Stimulated activated CD4-positive, alpha-beta T cell treated with anti-CD3 and anti-CD28 coated beads, Interleukin-2, amount 100 ng/mL, for 24 hours (primary cell): ENCODE measurements at regions not wholly inside any gene's neighbourhood (a gene's known extent, or its start where the extent isn't known, plus 50 kb on each side); places are given as distances from the start of the nearest gene placed in this dataset.

ENCODE experiments used
- DNase-seq, 2 donors: peaks; one replicate each; pipeline ENCODE4 v3.0.0-alpha.2; 2020

DNA sequence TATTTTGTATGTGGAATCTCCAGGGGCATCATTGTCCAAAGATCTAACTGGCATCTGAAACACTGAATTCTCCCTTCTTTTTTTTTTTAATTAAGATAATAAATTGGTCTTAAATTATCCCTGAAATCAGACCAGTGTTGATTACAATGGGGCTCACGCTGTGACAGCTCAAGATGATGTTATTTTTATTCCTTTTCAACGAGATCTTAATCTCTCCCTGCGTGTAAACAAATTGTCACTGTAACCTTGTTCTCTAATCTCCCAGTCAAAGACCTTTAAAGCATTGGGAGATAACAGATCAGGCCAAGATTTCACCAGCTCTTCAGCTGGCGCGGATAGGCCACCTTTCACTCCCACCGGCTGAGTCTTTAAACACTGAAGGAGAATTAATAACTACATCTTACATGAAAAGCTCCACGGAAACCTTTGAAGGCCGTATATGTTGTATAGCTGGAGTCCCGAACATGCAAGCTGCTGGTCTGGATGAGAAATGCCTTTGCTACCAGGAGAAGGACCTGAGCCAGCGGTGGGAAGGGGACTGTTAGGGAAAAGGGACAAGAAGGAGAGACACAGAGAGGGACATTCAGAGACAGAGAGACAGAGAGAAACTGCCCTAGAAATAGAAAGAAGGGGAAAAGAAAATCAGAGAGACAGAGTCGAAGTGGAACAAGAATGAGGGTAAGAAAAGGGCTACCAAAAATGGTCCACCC lies 418.8 kb upstream of the NR2F2 start:
- DNase-seq, result no peak

DNA sequence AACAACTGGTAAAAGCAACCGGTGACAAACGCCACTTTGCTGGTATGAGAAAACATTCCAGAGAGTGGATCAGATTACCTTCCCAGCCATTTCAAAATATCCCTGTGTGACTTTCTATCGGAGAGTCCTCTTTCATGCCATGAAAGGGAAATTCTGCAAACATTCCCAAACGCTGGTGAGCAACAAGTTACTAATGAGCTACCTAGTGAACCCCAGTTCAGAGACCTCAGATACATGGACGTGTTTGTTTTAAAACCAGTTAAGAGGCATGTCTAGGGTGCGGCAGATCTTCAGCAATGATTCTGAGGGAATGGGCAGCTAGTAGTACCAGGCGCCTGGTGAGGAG lies 418.2 kb upstream of the NR2F2 start:
- no peak for DNase-seq

DNA sequence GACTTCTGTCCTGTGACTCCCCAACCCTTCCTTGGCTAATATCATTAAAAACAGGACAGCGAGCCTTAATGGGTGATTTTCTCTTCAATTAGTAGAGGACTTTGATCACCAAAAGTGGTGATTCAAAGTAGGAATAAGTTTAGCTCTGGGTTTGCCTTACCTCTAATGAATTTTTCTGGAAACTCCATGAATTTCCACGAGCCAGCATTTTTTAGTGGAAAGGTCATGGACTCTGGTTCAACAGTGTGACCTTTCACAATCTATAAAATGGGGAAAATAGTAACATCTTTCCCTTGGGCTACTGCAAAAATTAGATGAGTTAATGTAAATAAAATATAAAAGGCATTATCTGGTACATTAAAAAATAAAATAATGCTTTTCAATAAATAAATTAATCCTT lies 417.8 kb upstream of the NR2F2 start:
- DNase-seq, result no peak

DNA sequence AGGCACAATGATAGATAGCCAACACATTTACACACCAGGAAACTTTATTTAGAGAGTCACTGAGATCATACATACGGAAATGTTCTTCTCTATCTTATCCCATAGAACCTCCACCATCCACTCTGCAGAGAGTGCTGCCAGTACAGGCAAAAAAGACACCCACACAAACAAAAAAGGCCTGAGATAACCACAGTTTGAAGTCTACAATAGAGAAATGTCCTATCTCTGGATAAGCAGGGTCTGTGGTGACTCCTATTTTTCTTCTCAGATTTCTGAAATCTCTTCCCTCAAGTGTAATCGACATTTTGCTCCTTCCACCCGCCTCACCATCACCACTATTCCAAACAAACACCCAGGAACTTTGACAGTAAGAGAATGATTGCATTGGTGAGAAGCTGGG lies 413.9 kb upstream of the NR2F2 start:
- DNase-seq, result no peak

DNA sequence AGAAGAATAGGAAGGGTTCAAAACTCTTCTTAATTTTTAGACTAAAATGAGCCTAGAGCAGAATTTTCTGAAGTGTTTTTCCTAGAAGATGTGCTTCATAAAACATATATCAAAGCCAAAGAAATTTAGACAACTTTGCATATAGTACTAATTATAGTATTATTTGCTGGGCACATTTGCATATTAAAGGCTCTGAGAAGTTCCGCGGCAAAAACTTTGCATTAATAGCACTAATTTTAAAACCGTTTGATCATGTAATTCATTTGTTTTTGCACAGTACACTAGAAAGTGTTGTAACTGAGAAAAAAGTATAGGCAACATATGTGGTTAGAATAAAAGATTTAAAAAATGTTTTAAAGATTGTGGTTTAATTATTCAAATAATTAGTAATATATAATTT lies 412.0 kb upstream of the NR2F2 start:
- DNase-seq, result no peak

DNA sequence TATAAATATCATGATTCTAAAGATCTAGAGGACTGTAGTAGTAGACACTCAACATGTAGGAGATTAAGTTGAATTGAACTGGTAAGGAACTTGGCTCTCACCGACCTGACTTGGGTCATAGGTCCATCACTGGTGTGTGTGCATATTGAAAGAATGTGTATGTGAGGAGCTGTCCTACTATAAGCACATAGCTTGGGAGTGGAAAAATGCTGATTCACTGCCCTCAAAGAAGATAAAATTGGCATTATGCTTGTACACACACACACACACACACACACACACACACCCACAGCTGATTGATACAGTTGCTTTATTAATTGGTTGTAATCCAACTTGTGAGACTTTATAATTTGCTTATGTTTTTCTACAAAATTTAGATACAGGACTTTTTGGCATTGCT lies 411.0 kb upstream of the NR2F2 start:
- DNase-seq, result no peak

DNA sequence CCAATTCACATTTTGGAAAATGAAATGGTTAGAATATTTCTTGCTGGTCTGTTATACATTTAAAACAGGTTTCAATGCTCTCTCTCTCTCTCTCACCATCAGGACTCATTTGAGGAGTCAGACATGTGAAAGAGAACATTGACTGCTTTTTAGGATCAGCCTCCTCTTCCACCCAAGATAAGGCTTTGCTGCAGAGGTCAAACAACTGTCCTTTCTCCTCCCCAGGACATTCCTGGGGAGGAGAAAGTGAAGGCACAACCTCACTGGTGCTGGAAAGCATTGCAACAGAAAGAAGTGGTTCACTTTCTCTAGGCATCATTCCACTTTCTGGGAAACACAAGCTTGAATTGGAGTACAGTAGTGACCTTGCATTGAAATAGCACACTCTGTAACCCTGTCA lies 409.1 kb upstream of the NR2F2 start:
- no peak for DNase-seq

DNA sequence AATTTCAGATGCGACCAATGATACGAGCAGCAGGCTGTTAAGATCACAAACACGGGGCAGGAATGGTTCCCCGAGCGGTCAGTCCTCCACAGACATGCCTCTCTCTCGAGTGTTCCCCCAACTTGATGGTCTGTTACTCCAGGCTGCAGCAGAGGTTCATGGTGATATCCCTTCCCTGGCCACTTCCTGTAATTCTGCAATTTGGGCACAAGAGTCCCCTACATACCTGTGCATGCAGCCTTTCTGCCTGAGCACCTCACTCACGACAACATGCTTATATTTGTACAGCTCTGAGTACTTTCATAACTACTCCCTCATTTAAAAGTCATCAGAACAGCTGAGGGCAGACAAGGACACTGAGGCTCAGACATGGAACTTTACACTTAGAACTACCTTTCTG lies 408.1 kb upstream of the NR2F2 start:
- no peak for DNase-seq

DNA sequence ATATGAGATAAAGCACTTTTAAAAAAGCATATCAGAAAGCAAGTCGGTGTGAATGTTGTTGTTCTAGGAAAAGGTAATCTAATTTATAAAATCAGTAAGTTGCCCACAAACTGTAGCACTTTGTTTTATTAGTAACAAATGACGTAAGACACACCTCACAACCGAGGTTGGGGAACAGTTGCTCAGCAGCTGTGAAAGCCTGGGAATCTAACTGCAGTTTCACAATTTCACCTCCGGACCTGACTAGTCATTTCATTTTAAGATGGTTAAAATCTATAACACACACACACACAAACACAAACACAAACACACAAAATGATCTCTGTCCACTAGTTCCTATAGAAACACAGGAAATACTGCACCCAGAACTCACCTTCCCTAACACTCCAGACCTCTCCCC lies 406.7 kb upstream of the NR2F2 start:
- no peak for DNase-seq

DNA sequence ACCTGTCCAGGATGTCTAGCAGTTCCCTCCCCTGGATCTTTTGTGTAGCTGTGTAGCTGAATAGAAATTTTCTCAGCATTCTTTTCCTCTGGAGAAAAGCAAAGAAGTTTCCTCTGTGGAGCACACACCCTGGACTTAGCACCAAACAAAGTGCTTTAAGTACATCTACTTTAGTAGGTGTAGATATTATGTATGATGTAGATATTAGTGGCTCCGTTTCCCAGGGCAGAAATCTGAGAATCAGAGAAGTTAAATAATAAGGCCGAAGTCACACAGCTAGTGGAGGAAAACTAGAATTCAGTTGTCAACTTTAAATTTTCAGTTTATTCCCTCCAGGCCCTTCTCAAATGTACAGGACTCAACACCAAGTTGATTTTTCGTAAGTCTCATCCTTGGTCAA lies 401.7 kb upstream of the NR2F2 start:
- DNase-seq, result no peak

DNA sequence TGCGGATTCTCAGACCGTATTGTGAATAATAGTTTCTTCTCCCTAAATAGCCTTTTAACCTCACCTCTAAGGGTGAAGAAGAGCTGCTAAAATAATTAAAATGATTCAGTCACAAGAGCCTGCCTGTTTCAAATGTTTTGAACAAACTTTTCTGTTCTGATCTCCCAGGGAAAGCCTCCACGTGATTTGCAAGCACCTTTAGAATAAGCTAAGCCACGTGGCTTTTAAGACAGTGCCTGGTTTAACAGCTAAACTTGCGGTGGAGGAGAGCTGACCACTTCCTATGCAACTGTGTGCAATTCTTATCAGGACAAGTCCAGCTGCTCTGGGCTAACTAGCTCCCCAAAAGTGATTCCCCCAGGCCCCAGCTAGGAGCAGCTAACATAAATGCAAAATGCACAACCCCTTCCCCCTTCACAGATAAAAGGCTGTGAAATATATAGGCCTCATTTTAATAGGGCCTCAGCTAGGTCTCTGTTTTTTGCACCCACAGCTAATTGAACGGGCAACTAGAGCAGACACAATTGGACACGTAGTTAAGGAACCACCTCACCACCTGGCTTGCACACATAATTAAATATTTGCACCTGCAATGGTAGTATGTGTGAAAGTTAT lies 401.2 kb upstream of the NR2F2 start:
- DNase-seq, result no peak

DNA sequence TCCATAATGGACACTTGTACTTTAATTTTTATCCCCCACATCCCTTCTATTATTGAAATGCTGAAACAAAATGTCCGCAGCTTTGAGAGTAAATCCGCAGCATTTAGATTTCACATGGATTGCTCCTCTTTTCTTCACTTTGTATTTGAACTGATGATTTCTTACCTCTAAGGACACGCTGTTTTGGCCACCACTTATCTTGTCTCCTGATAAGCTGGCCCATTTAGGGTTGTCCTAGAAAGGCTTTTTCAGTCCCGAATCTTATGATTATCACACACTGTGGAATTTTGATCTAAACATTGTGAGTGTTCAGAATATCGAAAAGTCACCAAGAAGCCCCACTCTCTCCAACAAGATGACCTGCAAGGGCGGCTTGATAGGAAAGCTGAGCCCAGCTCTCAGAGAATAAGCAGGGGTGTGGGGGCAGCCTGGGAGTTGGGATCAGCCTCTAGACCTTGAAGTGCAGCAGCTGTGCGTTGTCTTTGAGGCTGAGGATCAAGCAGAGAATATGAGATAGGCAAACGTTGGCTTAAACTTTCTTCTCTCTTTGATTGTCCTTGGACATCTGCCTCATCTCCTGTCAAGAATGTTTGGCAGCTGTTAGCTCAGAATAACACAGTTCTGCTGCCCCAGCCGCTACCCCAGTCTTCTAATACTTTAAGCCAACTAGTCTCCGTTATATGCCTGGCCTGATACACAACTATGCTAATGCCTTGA lies 399.7 kb upstream of the NR2F2 start:
- no peak for DNase-seq

DNA sequence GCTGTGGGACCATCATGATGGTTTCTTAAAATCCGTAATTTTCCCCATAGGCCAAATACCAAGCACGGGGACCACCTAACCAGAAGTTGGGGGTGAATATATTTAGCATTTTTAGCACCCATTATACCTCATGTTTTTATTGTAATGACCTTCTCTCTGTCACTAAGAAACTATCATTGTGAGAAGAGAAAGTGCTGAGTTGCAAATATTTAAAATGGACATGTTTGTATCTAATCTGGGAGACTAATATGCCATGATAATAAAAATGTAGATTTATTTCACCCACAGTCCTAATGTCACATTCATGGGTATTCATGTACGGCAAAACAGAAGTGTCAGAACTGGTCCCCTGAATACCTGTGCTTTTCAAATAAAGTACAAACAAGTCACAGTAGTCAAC lies 398.9 kb upstream of the NR2F2 start:
- no peak for DNase-seq

DNA sequence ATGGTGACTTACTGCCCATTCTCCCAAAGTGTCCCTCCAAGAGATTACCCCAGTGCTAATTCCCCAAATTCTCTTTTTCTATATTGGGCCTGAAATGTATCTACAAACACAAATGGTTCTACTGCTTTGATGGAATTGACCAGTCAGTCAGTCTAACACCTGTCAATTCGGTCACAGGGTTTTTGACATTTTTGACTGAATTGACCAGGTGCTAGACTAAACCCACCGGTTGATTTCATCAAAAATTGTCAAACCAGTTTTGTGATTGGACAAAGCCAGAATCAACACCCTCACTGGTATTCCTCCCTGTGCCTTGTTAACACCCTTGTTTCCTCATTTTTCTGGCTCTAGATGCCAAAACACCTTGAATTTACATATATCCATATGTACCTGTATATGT lies 398.4 kb upstream of the NR2F2 start:
- DNase-seq, result no peak

DNA sequence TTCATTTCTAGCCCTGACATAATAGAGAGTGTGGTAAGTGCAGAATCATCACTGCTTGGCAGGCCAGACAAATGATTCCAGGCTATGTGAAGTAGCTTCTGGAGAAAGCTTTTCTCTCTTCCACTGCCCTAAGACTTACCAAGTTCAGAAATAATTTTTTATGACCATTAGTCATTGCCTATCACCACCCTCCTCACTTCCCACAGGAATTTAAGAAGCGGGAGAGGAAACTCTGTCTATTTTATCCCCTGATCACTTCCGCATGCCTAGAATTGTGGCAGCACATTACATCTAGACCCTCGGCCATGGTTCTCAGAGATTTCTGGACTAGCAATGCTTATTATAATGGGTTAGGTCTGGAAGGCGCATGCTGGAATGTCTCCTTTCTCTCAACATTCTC lies 397.8 kb upstream of the NR2F2 start:
- no peak for DNase-seq

DNA sequence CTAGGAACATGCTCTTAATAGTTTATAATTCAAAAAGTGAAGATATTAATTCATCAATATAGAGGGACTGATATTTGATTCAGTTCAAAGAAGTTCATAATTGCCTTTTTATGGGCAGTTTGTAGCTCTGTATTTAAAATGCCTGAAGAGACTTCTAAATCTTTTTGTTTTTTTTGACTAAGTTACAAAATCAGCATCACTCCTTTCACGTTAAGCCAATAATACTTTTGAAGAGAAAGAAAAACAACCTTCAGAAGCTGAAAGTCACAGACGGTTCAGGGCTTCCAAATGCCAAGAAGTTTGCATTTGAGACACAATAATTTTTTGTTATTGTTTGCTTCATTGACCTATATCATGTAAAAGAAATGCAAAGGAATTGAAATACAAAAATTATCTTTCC lies 394.6 kb upstream of the NR2F2 start:
- DNase-seq, result no peak

DNA sequence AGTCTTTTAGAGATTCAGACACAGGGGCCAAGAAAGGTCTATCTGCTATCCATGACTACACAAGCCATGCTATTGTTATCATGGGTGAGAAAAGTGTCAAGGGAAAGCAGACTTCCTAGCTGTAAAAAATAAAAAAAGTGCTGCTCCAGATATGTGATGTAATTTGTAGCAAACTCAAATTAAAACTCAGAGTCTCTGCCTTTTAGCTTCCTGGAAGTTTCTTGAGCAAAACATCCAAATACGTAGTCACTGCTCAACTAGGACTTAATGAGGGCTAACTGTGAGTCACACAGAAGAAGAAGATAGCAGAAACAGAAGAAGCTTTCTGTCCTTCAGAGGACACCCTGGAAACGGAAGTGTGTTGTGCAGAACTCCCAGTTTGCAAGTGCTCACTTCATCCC lies 393.4 kb upstream of the NR2F2 start:
- DNase-seq, result no peak

DNA sequence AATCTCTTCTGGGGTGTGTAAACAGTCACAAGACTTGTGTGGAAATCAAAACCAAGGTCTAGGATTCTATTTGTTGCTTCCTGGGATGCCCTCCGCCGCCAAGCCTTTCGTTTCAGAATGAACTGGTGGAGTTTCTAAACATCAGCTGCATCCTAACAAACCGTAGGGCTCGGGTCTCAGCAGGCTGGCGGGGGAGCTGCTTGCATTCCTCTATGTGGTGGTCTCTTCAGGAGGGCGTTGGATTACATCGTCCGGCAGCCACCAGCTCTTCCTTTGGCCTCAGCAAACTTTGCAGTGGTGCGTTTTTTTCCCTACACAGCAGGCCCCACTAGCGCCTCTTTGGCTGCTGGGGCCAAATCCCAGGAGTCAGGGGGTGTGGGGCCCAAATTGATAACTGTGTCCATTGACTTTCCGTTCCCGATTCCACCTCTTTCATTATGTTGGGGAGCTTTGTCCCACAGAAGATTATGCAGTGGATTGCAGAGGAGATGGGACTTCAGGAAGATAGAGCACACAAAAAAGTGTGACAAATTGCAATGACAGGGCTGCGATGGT lies 390.0 kb upstream of the NR2F2 start:
- DNase-seq, result no peak

DNA sequence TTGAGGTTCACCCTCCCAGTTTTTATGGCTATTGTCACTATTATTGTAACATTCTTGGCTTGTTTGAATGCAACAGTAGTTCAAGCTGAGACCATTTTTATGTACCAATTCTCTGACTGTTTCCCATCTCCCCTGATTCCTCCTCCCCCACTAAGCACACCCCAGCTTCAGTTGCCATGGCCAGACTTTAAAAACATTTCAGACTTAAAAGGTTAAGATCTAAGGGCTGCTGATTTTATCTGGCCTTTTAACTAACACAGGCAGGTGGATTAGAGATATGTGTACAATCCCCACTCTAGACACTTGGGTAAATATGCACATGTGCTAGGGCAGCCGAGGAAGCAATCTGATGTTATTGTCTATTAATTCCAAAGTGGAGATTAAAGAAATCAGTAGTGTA lies 386.3 kb upstream of the NR2F2 start:
- no peak for DNase-seq

DNA sequence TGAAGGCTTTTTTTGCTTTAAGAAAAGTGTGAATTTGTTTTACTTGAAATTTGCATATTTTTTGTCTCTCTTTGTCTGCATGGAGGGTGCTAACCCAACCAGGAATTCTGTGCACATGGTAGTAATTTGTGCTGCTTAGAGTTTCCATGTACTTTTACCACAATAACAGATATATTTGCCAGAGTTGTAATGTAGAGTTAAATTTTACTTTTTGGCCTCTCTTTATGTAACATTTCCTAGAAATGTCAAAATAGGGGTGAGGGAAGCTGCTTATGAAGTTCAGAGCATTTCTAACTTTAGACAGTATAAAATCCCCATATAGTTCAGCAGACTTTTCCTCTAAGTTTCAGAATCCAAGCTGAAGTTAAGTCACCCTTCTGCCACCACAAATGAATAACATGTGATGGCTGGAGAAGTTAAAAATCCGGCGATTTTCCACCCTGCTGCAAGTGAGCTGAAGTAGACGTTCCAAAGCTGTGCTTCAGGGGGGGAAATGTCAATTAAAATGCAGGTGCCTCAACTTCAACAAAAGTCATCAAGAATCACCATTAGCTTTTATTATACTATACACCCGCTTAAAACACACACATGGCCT lies 385.7 kb upstream of the NR2F2 start:
- DNase-seq, result no peak

DNA sequence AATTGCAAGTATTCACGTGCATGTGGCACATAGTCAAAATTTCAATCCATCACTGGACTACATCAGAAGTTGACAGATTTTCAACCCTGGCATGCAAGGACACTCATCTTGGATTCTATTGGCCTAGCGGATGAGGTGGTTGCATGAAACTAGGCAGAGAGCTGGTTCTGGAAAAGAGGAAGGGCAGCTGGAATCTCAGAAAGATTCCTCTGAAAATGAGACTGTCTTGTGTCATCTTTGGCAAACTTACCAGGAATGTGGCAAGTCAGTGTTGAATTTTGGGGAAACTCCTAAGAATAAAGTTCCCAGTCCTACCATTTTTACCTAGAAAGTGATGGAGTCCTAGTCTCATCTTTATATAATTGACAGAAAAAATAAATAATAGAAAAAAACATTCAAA lies 384.3 kb upstream of the NR2F2 start:
- DNase-seq, result no peak

DNA sequence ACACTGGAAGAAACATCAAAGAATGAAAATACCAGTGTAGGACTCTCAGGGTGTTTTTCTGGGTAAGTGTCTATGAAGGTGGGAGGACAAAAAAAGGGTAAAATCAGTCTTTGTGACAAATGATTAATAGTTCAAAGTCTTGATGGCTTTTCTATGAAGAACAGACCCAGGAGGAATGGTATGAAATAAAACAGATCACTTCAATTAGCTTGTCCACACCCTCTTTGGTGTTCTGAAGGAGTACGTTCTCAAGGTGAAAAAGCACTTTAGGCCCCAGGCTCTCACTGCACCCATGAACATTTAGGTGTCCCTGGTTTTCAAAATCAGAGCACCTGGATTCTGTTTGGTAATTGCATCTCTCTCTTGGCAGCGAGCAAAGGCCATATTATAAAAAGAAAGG lies 383.6 kb upstream of the NR2F2 start:
- DNase-seq, result no peak

DNA sequence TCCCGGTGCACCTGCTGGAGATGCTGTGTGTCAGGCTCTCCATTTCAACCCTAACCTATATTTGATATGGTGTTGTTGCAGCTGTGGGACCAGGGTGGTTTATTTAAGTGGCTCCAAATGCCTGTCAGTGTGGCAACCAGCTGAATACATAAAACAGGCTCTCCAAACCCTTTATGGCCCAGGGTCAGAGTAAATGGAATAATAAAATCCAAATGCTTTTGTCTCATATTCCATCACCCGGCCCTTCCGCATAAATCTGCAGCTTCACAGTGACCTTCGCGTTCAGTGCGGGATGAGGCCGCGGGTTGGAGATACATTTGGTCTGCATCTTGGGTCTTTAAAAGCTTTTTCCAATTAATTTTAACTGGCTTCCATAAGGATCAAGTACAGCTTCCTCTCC lies 382.1 kb upstream of the NR2F2 start:
- no peak for DNase-seq

DNA sequence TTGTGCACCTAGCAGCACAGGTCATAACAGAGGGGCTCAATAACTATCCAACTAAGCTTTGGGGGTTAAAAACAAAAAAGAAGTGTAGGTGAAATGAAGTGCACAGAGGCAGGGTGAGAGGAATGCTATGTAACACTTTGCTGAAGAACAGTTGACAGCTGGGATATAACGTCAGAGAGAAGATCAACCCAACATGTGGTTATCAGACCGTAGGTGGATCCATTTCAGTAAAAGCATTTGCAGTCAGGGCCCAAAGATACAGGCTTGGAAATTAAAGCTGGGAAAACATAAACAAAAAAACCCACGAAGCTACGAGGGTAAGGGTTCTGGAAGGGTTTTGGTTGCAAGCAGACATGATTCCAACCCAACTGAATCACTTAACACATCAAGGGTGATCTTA lies 377.5 kb upstream of the NR2F2 start:
- no peak for DNase-seq
